ENCODE measurements at regions not wholly inside any gene's neighbourhood (a gene's known extent, or its start where the extent isn't known, plus 50 kb on each side); places are given as distances from the start of the nearest gene placed in this dataset.

DNA sequence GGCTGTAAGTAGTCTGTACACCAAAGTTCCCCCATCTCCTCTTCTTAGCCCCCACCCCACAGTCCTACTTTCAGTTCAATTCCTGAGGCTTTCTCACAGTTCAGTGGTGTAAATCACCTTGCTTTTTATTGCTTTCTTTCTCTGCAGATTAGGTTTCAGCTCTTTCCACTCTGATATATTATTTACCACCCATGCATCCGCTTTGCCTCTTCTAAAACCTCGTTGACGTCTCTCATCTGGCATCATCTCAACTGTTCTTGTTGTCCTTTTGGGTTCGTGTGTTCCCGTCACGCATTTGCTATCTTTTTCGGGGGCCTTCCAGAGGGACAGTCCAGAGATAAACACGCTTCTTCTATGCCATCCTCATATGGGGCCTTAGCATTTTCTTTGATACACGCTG, 597.9 kb upstream of the DPP6 start:
- no peak for DNase-seq
- Histone ChIP-seq H3K27me3 (peaks cover 6% of the 10 kb centered on the region), H3K36me3 (no peaks in the 10 kb centered on the region), H3K4me3 (ENCODE audit: low read depth, low read length) (no peak overlapping the region), H3K4me1 (no peaks in the 10 kb centered on the region), H3K9me3 (no peaks in the 10 kb centered on the region)
- TF ChIP-seq, protein P1, sequence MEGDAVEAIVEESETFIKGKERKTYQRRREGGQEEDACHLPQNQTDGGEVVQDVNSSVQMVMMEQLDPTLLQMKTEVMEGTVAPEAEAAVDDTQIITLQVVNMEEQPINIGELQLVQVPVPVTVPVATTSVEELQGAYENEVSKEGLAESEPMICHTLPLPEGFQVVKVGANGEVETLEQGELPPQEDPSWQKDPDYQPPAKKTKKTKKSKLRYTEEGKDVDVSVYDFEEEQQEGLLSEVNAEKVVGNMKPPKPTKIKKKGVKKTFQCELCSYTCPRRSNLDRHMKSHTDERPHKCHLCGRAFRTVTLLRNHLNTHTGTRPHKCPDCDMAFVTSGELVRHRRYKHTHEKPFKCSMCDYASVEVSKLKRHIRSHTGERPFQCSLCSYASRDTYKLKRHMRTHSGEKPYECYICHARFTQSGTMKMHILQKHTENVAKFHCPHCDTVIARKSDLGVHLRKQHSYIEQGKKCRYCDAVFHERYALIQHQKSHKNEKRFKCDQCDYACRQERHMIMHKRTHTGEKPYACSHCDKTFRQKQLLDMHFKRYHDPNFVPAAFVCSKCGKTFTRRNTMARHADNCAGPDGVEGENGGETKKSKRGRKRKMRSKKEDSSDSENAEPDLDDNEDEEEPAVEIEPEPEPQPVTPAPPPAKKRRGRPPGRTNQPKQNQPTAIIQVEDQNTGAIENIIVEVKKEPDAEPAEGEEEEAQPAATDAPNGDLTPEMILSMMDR (IDR thresholded peaks at IDR 0.05; ENCODE audit: low read depth, low read length) = no peak

DNA sequence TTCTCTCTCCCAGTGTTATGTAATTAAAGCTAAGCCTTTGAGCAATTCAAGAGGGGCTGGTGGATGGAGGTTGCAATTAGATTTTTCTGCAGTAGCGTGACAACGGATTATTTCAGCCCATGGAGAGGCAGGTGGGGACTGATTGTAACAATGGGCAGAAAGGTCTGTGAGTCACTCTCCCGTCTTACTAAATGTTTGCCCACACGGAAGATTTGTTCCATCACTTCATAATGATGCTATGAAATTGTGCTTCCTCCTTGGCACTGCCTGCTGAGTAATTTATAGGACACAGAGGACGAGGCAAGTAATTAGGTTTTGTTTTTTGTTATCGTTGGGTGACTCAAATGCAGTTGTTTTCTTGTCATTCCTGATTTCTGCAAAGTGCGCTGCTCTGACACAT, 594.5 kb upstream of the DPP6 start:
- TF ChIP-seq, protein P1 (IDR thresholded peaks at IDR 0.05; ENCODE audit: low read depth, low read length) = no peak
- H3K4me3 ChIP-seq (ENCODE audit: low read depth, low read length) = no peak overlapping the region
- H3K27me3 ChIP-seq = peaks cover 6% of the 10 kb centered on the region
- no peak for DNase-seq
- no peaks in the 10 kb centered on the region for H3K4me1 ChIP-seq
- H3K9me3 ChIP-seq = no peaks in the 10 kb centered on the region
- H3K36me3 ChIP-seq = no peaks in the 10 kb centered on the region

DNA sequence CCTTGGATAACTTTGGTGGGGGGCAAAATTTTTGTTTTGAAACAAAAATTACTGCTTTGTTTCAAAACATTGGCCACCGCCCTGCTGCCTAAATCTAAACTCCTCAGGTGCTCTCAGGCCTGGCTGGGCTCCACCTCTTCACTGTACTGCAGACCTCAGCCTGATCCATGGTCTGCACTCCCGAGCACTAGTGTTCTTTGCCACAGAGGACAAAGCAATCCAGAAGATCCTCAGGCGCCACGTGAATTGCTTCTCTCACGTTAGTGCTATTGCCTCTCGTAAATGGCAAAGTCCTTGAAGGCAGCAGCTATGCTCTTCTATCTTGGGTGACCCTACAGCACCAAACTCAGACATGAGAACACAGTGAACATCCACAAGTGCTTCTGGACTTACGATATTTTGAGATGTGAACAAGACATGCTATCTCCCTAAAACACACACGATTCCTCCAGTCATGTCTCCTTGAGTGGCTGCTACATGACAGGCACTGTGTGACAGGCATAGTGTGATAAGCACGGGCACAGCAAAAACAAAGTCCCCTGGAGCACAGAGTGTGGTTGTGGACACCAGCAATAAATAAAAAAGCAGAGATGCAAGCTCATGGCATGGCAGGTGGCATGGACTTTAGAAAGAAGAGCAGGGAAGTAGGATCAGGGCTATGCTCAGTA, 582.1 kb upstream of the DPP6 start:
- H3K9me3 ChIP-seq = no peaks in the 10 kb centered on the region
- TF ChIP-seq, protein P1 (IDR thresholded peaks at IDR 0.05; ENCODE audit: low read depth, low read length) = no peak
- no peaks in the 10 kb centered on the region for H3K36me3 ChIP-seq
- DNase-seq = no peak
- no peaks in the 10 kb centered on the region for H3K27me3 ChIP-seq
- no peaks in the 10 kb centered on the region for H3K4me1 ChIP-seq
- H3K4me3 ChIP-seq (ENCODE audit: low read depth, low read length) = no peak overlapping the region

DNA sequence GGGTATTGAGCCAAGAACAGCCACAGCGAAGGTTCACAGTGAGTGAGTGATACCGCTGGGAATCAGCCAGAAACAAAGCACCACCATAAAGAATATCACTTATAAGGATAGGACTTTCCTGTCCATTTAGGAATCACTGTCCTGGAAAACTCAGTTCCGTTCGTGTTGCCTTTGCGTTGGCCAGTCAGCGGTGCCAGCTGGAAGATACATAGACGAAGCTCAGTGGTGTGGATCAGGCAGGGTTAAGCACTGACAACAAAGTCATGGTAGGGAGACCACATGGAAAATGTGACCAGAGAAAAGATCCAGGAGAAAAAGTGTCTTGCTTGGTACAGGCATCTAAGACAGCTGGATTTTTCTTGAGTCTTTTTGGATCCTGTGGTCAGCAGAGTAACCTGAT, 579.7 kb upstream of the DPP6 start:
- no peaks in the 10 kb centered on the region for H3K9me3 ChIP-seq
- TF ChIP-seq, protein P1 (IDR thresholded peaks at IDR 0.05; ENCODE audit: low read depth, low read length) = no peak
- no peak for DNase-seq
- H3K4me1 ChIP-seq = no peaks in the 10 kb centered on the region
- no peak overlapping the region for H3K4me3 ChIP-seq (ENCODE audit: low read depth, low read length)
- no peaks in the 10 kb centered on the region for H3K27me3 ChIP-seq
- H3K36me3 ChIP-seq = no peaks in the 10 kb centered on the region

DNA sequence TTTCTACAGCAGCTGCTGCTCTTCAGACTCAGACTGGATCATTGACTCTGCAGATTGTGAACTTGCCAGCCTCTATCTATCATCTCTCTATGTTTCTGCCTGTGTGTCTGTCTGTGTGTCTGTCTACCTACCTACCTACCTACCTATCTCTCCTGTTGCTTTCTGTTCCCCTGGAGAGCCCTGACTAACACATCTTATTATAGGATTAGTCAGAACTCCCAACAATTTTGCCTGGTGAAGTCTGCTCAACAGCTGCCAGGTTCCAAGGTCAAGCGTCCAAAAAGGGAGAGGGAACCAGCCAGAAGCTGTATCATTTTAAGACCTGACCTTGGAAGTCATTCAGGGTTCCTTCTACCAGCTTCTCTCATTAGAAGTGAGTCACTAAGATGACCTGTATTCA, 579.0 kb upstream of the DPP6 start:
- DNase-seq = no peak
- Histone ChIP-seq H3K36me3 (no peaks in the 10 kb centered on the region), H3K4me3 (ENCODE audit: low read depth, low read length) (no peak overlapping the region), H3K4me1 (no peaks in the 10 kb centered on the region), H3K9me3 (no peaks in the 10 kb centered on the region), H3K27me3 (no peaks in the 10 kb centered on the region)
- TF ChIP-seq, protein P1 (IDR thresholded peaks at IDR 0.05; ENCODE audit: low read depth, low read length) = no peak

DNA sequence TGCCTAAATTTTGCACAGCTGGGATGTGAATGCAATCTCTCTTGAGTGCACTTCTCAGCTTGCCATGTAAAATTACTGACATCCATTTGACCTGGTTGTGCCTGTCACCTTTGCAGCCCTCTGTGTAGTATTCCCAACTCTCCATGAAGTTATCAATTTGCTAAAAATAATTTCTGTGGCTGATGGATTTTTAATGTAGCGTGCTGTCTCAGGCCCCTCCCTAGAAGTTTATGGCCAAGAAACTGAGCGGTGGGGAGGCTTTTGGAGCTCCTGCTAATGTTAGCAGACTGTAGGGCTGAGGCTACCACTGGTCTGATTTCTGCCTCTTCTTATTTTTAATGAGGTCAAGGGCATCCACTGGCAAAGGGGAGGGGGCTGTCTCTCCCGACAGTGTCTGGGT, 577.0 kb upstream of the DPP6 start:
- DNase-seq = no peak
- Histone ChIP-seq H3K4me3 (ENCODE audit: low read depth, low read length) (no peak overlapping the region), H3K9me3 (no peaks in the 10 kb centered on the region), H3K4me1 (no peaks in the 10 kb centered on the region), H3K36me3 (no peaks in the 10 kb centered on the region), H3K27me3 (no peaks in the 10 kb centered on the region)
- TF ChIP-seq, protein P1 (IDR thresholded peaks at IDR 0.05; ENCODE audit: low read depth, low read length) = no peak
